H4 (cell line): ENCODE measurements at regions not wholly inside any gene's neighbourhood (a gene's known extent, or its start where the extent isn't known, plus 50 kb on each side); places are given as distances from the start of the nearest gene placed in this dataset.
"Not testable (repeated sequence)": the region's sequence is repeated elsewhere in the genome, so short reads cannot be mapped to it uniquely, and the experiment has no call there.

ENCODE experiments used
- DNase-seq: peaks from one replicate; pipeline ENCODE4 v3.0.0-alpha.2; 2015; ENCODE audit warnings: low spot score

DNA sequence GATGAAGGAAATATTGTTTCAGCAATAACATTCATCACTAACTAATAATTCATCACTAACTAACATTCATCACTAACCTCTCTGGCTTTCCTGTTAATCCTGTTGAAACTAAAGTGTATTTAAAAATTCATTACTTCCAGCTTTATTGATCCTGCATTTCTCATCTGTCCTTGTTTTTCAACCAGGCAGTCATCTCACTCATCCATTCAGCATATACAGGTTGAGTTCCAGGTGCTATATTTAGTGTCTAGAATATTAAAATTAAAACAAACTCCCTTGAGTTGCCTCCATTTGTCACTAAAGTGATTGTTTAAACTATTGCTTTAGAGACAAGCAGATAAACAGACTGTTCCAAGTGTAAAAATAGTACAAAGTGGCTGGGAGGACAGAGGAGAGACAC lies 58.1 kb downstream of the ATXN7L3B start:
- DNase-seq = no peak

DNA sequence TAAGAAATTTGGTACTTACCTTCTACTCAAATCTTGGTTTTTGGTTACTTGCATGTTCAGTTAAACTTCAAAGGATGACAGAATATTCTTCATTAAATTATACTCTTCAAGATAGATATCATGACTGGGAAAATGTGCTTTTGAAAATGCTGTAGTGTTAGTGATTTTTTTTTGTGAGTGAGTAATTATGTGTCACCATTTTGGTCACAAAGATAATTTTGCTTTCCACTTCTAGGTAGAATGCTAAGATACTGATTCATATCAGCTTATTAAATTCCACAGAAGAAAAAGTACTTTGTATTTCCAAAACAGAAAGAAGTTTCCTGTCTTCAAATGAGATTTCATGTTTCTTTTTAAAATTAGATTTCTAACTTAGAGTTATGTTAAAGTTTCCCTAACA lies 61.2 kb downstream of the ATXN7L3B start:
- DNase-seq = no peak

DNA sequence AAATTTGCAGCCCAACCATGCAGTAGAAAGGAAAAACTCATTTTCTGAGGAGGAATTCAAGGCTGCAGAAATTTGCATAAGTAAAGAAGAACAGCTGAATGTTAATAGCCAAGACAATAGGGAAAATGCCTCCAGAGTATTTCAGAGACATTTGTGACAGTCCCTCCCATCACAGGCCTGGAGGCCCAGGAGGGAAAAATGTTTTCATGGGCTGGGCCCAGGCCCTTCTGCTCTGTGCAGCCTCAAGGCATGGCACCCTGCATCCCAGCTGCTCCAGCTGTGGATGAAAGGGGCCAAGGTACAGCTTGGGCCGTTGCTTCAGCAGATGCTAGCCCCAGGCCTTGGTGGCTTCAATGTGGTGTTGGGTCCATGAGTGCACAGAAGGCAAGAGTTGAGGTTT lies 62.3 kb downstream of the ATXN7L3B start:
- DNase-seq = no peak

DNA sequence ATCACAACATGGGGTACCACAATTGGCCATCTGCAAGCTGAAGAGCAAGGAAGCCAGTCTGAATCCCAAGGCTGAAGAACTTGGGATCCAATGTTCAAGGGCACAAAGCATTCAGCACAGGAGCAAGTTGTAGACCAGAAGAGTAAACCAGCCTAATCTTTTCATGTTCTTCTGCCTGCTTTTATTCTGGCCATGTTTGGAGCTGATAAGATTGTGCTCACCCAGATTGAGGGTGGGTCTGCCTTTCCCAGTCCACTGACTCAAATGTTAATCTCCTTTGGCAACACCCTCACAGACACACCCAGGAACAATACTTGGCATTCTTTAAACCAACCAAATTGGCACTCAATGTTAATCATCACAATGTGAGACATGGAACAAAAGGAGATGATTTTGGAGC lies 63.2 kb downstream of the ATXN7L3B start:
- DNase-seq = not testable (repeated sequence)

DNA sequence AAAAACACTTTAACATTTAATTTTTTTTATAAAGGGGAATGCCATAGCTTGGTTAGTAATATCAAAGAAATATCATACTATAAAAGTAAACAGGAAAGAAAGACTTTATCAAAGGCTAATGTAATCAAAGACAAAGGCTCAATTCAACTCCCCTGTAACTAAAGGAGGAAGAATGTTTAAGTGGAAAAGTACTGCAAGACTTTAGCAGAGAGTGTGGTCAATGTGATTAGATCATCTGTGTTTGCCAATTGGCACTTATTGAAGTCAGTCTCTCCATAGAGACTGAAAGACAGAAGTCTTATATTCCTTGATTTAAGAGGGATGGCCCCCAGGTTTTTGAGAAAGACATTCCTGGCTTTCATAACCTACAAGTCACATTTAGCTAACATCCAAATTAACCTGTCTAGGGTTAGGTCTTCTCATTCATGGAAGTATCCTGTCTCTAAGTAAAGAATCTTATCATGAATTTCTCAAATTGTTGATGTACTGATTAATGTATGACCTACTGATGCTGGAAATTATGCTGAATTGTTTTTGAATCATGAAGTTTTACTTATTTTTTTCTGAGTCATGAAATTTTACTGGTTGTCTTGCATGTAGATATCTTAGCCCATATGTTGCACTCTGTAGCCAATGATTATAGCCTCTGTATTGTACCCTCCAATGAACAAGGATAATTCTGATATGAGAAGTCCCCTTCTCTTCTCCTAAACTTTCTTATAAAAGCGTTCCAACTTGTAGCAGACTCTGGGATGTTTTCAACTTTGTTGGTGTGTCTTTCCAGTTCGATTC lies 65.4 kb downstream of the ATXN7L3B start:
- no peak for DNase-seq

DNA sequence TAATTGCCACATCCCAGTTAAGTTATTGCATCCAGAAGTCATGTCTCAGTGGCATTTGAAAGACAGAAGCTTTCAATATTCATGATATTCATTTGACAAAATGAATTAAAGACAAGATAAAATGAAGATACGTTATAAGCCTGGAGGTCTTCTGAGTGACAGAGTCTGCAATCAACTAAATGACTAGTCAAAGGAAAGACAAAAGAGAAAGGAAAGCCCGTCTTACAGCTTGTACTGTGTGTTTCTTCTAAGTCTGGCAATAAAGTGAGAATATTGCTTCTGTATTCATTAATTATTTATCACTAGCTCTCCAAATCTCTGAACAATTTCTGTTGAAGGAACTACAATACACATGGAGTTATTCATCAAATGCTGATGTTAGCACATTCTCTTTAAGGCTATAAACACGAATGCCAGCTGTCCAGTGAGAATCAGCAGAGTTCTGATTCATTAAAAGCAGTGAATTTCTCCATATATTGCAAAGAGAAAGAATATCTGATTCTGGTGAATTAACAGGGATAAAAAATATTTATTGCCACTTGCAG lies 70.7 kb downstream of the ATXN7L3B start:
- DNase-seq = no peak

DNA sequence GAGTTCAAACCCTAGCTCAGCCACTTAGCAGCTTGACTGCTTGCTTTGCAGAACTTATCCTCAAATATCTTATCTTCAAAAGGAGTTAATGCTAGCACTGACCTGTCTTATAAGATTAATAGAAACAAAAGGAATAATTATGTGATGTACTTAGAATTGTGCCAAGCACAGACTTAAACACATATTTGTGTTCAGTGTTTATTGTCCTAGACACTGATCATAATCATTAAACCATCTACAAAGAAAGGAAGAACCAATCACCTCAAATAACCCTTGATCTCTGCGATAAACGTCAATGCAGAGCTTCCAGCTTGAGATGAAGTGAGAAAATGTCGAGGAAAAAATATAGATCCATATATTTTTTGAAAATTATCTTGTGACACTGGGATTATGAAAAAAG lies 73.1 kb downstream of the ATXN7L3B start:
- DNase-seq = no peak

DNA sequence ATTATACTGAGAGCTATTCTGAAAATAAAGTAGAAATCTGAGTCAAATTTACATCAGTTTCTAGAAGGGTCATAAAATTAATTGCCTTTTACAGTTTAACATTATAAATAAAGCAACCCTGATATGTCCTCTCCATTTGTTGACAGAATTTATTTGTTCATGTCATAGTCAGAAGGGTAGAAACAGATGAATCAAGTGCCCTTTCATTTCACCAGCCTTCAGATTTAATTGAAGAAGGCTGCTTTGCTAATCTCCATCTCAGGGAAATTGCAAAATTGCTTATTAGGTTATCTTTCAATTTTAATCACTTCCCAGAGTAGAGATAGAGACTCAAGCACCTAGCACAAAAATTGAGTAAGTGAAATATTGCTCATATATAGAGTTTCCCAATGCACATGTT lies 76.8 kb downstream of the ATXN7L3B start:
- DNase-seq = no peak

DNA sequence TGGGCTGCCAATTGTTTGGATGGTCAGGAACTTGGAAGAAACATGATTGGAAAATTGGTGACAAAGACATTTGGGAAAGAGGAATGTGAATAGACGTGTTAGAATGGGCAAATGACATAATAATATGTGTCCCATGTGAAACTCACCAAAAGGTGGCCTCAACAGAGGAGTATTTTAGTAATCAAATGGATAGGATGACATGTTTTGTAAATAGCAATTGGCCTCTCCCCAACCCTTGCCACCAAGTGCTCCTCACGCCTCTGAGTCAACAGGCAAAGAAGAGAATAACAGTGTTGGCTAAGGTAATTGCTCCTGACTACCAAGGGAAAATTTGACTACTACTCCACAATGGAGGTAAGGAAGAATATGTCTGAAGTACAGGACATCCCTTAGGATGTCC lies 81.4 kb downstream of the ATXN7L3B start:
- no peak for DNase-seq

DNA sequence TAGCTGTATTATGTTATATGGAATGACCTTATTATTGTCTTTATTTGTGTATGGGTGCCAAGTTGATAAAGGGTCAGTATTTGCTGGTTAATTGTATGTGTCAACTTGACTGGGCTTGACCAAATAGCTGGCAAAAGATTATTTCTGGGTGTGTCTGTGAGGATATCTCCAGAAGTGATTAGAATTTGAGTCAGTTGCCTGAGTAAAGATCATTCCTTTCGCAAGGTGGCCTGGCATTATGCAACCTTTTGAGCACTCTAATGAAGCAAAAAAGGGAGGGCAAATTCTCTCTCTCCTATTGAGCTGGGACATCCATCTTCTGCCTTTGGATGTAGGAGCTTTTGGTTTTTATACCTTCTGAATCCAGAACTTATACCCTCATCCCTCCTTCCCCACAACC lies 82.2 kb downstream of the ATXN7L3B start:
- DNase-seq = no peak

DNA sequence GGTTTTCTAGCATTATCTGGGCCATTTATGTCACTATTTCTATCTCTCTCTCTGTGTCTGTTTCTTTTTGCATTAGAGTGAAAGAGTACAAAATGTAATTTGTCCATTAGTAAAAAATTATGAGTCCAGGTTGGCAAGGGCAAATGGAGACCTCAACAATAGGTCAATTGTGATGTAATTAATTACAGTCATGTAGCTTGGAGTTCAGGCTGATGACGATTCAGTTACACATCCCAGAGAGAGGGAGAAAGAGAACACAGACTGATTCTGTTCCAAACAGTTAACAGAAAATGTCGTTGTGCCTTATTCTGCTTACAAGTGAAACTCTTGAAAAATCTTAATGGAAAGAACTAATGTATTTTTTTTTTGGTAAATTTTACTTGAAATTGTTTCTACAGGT lies 83.3 kb downstream of the ATXN7L3B start:
- DNase-seq = no peak

DNA sequence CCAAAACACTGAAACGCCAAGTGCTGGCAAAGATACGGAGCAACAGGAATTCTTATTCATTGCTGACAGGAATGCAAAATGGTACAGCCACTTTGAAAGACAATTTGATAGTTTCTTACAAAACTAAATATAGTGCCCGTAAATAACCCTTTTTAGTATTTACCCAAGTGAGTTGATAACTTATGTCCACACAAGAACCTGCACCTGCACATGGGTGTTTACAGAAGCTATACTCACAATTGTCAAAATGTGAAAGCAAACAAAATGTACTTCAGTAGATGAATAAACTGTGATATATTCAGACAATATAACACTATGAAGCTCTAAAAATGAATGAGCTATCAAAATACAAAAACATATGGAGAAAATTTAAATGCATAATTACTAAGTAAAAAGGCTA lies 86.6 kb downstream of the ATXN7L3B start:
- DNase-seq = no peak

DNA sequence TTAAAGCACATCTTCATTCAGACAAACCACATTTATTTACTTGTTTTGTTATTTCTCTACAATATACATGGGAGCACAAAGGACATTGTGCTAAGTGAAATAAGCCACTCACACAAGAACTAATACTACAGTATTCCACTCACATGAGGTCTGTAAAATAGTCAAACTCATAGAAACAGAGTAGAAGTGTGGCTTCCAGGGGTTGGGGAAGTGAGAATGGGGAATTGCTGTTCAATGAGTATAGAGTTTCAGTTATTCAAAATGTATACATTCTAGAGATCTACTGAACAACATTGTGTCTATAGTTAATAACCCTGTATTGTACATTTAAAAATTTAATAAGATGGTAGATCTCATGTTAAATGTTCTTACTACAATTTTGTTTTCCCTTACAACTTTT lies 88.8 kb downstream of the ATXN7L3B start:
- no peak for DNase-seq

DNA sequence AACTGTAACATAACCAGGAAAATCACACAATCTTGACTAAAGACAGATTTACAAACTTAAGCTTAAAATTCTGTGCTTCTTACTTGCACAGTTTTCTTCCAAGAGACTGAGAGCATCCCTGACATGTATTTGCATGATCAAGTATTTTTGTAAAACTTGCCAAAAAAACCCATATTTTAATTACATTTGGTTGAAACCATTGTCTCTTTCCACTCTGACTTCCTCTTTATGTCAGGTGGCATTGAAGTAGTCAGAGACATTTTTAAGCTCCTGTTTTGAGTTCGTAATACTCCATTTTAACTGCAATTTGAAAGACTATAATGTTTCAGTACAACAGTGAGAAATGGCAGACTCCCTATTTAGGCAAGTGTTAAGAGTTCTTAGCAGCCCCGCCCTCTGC lies 103.6 kb downstream of the ATXN7L3B start:
- no peak for DNase-seq

DNA sequence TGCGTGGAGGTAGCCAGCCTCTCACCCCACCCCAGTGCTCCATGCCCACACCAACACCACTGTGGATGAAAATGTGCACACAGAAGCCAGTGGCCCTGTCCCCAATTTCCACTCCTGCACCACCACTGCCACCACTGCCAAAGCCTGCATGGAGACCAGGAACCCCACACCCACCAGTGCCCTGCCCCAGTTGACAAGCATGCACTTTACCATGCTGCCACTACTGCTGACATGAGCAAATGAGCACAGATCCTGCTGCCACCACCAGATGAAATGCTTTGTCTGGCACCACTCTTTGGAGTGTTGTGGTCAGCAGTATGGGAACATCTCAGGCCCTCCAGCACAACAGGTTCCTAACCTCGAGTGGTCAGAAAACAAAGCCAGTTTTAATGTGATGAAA lies 104.1 kb downstream of the ATXN7L3B start:
- no peak for DNase-seq

DNA sequence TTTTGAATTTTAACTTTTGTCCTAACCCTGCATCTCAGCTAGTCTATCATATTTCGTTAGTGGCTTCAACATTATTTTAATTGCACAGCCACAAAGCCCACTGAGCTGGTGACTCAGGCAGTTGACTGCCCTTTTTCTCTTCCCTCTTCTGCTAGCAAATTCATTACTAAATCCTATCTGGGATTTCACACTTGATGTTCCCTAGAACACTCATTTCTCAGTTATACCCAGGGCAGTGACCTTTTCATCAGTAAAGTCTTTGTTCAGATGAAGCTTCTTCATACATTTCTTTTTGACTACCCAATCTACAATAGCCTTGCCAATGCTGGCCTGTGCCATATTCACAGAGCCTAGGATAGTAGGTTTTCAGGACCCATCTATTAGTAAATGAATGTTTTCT lies 107.0 kb downstream of the ATXN7L3B start:
- DNase-seq = no peak

DNA sequence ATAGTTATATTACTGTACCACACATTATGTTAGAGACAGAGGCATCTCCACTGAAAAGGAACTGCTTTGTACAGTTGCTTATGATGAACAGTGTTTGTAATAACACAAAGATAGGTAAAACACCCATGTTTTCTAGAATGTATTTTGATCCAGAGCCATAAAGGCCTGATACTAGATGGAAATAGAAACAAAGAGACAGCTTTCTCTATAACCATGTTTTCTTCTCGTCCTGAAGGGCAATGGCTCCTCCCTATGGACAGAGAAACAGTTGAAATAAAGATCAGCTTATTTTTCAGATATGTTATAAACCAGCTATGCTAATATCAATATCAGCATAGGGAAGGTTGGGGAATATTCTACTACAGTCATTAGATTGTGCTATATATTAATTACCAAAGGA lies 109.2 kb downstream of the ATXN7L3B start:
- peak; percentile 29 for DNase-seq

DNA sequence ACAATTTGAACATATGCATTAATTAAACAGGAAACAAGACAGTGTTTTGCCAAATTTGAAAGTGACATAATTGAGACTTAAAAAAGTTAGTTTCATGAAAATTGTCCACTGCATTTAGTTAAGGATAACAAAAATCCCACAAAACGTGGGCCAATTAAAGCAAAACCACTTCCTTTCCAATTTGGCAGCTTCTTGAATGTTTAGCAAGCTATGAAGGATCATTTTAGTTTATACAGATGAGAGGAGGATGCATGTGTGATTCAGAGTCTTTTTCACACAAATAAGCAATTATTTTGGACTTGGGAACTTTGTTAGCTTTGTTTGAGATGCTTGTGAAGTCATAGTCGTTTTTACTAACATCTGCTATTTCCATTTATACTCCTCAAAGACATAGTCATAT lies 109.6 kb downstream of the ATXN7L3B start:
- DNase-seq = no peak

DNA sequence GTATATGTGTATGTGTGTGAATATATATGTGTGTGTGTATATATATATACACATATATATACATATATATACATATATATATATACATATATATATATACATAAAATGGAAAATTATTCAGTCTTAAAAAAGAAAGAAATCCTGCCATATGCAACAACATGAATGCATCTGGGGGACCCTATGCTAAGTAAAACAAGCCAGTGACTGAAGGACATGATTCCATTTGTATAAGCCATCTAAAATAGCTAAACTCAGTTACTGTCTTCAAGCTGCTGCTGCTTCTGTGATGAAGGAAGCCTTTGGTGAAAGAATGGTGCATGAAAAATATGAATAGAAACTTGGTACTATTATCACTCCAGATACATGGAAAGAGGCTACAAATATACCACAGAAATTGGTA lies 118.6 kb downstream of the ATXN7L3B start:
- no peak for DNase-seq

DNA sequence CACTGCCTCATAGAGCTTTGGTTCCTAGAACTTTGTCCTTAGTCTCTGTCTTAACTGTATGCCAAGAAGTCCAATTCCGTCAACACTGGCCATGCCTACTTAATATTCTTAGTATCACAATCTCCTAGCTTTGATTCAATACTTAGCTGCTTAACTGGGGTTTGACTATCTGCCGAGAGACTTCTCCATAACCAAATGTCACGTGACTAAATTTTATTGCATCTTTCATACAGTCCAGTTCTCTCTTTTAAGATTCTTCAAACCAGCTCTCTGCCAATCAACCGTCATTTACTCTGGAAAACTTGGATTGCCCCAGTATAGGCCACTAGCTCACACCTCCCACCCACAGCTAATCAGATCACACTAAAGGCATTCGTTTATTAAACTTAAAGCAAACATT lies 122.8 kb downstream of the ATXN7L3B start:
- DNase-seq = no peak

DNA sequence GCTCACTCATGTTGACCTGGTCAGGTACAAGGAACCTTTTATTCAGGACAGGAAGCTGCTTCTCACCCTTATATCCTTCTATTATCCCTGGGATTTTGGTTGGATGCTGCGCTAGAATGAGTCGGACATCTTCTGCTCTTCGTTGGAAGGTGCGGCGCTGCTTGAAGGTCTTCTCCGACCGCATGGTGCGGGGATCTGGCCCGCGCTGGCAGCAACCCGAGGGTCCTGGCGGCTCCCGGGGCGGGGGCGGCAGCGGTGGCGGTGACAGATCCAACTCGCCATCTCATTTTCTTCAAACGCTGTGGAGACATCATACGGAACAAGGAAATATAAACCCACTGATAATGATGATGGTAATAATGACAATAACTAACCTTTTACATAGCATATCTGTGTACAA lies 126.3 kb downstream of the ATXN7L3B start:
- no peak for DNase-seq

DNA sequence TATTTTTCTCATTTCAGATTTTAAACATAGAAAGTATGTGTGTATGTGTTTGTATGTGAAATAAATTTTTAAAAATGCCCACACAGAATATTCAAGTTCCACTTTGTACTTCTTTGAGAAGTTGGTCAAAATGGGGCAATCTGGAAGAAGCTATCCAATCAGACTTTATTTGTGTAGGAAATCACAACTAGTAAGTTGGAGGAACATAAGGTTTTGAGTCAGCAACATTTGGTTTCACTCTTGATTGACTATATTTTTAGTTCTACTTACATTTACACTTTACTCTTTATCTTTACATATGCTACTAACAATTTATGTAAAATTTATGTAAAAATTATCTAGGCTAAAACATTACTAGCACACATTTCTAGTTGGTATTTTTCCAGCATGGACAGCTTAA lies 128.1 kb downstream of the ATXN7L3B start:
- DNase-seq = no peak

DNA sequence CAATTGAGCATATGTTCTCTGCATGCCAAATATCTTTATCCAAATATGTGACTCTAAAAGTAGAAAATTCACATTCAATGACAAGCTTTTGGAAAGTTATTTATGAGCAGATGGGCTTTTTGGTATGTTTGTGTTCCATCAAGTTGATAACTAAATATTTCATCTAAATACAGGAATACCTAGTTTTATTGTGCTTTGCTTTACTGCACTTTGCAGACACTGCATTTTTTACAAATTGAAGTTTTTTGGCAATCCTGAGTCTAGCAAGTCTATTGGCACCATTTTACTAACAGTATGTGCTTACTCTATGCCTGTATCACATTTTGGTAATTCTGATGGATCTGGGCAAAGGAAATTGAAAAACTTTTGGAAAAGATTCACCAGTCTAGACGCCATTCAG lies 133.8 kb downstream of the ATXN7L3B start:
- DNase-seq = no peak

DNA sequence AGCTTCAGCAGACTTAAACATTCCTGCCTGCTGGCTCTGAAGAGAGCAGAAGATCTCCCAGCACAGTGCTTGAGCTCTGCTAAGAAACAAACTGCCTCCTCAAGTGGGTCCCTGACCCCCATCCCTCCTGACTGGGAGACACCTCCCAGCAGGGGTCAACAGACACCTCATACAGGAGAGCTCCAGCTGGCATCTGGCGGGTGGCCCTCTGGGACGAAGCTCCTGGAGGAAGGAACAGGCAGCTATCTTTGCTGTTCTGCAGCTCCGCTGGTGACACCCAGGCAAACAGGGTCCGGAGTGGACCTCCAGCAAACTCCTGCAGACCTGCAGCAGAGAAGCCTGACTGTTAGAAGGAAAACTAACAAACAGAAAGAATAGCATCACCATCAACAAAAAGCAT lies 139.3 kb downstream of the ATXN7L3B start:
- DNase-seq = not testable (repeated sequence)
